ENCODE measurements at regions not wholly inside any gene's neighbourhood (a gene's known extent, or its start where the extent isn't known, plus 50 kb on each side); places are given as distances from the start of the nearest gene placed in this dataset.

DNA sequence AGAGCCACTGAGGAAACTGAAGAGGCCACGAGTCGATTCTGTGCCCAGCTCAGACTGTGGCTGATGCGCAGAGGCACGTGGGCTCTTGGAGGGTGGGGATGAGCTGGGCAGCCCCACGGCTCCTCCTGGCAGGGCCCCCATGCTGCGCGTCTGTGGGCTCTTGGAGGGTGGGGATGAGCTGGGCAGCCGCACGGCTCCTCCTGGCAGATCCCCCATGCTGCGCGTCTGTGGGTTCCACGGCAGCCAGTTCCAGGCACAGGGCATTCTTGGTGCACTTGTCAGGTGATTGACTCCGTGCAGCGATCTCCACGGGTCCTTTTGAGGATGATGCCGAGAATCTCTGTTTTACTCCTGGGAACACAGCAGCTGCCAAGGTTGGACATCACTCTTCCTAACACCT lies 138.1 kb upstream of the ZNF236 start:
- no peaks in the 10 kb centered on the region for H3K9me3 Mint-ChIP-seq
- ATAC-seq (ENCODE audit: low read depth), result no peak
- intact Hi-C loops (cut with micrococcal nuclease), result no loop called here
- H3K4me1 Mint-ChIP-seq, result no peaks in the 10 kb centered on the region
- no peak for DNase-seq
- ChIA-PET CTCF (no interaction called here), POLR2A (no interaction called here)
- peaks cover 2% of the 10 kb centered on the region for H3K27me3 Mint-ChIP-seq
- H3K27ac Mint-ChIP-seq, result no peak overlapping the region
- no peaks in the 10 kb centered on the region for H3K36me3 Mint-ChIP-seq (ENCODE audit: low read depth)
- H3K4me3 Mint-ChIP-seq, result no peak overlapping the region
- TF ChIP-seq, protein P1, sequence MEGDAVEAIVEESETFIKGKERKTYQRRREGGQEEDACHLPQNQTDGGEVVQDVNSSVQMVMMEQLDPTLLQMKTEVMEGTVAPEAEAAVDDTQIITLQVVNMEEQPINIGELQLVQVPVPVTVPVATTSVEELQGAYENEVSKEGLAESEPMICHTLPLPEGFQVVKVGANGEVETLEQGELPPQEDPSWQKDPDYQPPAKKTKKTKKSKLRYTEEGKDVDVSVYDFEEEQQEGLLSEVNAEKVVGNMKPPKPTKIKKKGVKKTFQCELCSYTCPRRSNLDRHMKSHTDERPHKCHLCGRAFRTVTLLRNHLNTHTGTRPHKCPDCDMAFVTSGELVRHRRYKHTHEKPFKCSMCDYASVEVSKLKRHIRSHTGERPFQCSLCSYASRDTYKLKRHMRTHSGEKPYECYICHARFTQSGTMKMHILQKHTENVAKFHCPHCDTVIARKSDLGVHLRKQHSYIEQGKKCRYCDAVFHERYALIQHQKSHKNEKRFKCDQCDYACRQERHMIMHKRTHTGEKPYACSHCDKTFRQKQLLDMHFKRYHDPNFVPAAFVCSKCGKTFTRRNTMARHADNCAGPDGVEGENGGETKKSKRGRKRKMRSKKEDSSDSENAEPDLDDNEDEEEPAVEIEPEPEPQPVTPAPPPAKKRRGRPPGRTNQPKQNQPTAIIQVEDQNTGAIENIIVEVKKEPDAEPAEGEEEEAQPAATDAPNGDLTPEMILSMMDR (IDR thresholded peaks at IDR 0.05), result no peak

DNA sequence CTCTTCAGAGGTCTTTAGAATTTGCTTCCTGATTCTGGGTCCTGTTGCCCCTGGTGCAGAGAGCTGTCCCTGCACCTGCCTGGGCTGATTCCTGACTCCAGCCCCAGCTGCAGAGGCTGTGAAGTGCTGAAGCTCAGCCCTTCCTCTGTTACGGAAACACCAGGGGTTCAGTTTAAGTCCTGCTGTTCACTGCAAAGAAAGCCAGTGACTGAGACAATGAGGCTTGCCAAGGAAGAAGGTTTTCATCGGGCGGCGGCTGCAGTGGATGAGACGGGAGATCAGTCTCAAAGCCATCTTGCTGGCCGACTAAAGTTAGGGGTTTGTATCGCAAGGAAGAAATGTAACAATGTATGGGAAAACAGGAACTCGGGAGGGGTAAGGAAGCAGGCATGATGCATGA lies 142.4 kb upstream of the ZNF236 start:
- Mint-ChIP-seq H3K9me3 (peaks cover 2% of the 10 kb centered on the region), H3K4me1 (no peaks in the 10 kb centered on the region), H3K36me3 (ENCODE audit: low read depth) (no peaks in the 10 kb centered on the region), H3K4me3 (no peak overlapping the region), H3K27ac (no peak overlapping the region), H3K27me3 (peaks cover 5% of the 10 kb centered on the region)
- DNase-seq (no peak), ATAC-seq (ENCODE audit: low read depth) (no peak)
- intact Hi-C loops (cut with micrococcal nuclease), result no loop called here
- TF ChIP-seq, protein P1 (IDR thresholded peaks at IDR 0.05), result no peak
- ChIA-PET CTCF (no interaction called here), POLR2A (no interaction called here)

DNA sequence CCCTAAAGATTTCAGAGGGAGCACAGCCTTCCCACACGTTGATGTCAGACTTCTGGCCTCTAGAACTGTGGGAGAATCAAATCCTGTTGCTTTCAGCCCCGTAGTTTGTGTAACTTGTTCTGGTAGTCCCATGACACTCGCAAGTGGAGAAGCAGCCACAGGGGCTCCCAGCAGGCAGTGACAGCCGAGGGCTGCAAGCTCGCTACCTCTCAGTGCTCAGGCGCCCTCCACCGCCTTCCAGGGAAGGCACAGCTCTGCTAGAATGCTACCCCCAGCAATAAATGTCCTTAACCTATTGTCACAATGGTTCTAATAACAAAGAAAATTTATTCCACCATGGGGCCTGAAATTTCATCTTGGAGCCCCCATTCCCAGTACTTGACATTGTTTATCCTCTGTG lies 143.1 kb upstream of the ZNF236 start:
- H3K36me3 Mint-ChIP-seq (ENCODE audit: low read depth), result no peaks in the 10 kb centered on the region
- peaks cover 5% of the 10 kb centered on the region for H3K27me3 Mint-ChIP-seq
- ChIA-PET POLR2A (no interaction called here), CTCF (no interaction called here)
- ATAC-seq (ENCODE audit: low read depth), result no peak
- H3K27ac Mint-ChIP-seq, result no peak overlapping the region
- no peak for DNase-seq
- TF ChIP-seq, protein P1 (IDR thresholded peaks at IDR 0.05), result no peak
- peaks cover 2% of the 10 kb centered on the region for H3K9me3 Mint-ChIP-seq
- H3K4me1 Mint-ChIP-seq, result no peaks in the 10 kb centered on the region
- no peak overlapping the region for H3K4me3 Mint-ChIP-seq
- intact Hi-C loops (cut with micrococcal nuclease), result no loop called here

DNA sequence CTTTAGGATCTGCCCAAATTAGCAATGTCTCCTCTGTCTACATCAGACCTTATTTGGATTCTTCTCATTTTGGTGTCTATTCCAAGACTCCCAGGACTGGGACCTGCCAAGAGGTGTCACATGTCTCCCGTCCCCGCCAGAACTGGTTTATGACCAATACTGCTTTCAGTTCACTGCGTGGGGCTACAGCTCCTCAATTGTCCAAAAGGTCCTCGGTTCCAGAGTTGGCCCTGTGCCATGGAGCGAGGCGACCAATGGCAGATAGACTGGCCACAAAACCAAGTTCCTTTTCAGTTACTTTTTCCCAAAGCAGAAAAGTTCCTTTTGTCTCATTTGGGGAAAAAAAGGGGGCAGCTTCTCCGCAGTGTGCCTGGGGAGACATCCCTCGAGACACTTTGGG lies 144.1 kb upstream of the ZNF236 start:
- no peak overlapping the region for H3K27ac Mint-ChIP-seq
- intact Hi-C loops (cut with micrococcal nuclease), result no loop called here
- no peak overlapping the region for H3K4me3 Mint-ChIP-seq

DNA sequence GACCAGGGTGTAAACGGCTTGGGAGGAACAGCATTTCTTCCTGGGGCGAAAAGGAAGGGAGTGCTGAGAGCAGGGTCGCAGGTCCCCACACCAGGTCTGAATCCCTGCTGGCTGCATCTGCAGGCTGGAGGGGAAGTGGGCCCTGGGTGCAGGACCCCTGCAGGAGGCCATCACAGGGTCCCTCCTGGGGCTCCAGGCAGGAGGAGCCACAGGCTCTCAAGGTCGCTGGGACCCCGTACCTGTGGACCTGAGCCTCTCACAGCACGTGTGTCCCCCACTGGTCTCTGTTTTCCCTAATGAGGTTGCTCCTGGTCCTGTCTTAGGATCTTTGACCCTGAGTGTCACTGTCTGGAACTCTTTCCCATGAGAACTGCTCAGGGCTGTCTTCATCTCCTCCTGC lies 147.8 kb upstream of the ZNF236 start:
- ChIA-PET POLR2A (no interaction called here), CTCF (no interaction called here)
- intact Hi-C loops (cut with micrococcal nuclease), result no loop called here
- DNase-seq, result no peak
- no peak for ATAC-seq (ENCODE audit: low read depth)
- Mint-ChIP-seq H3K4me1 (no peaks in the 10 kb centered on the region), H3K9me3 (peaks cover 2% of the 10 kb centered on the region), H3K27ac (no peak overlapping the region), H3K36me3 (ENCODE audit: low read depth) (no peaks in the 10 kb centered on the region), H3K4me3 (no peak overlapping the region), H3K27me3 (peaks cover 6% of the 10 kb centered on the region)
- TF ChIP-seq, protein P1 (IDR thresholded peaks at IDR 0.05), result no peak

More for the DNA sequence above, 144.1 kb upstream of the ZNF236 start:
- ChIA-PET POLR2A (no interaction called here), CTCF (no interaction called here)
- no peaks in the 10 kb centered on the region for H3K4me1 Mint-ChIP-seq
- TF ChIP-seq, protein P1 (IDR thresholded peaks at IDR 0.05), result no peak
- H3K27me3 Mint-ChIP-seq, result peaks cover 6% of the 10 kb centered on the region
- H3K36me3 Mint-ChIP-seq (ENCODE audit: low read depth), result no peaks in the 10 kb centered on the region
- peaks cover 2% of the 10 kb centered on the region for H3K9me3 Mint-ChIP-seq
- no peak for ATAC-seq (ENCODE audit: low read depth)
- no peak for DNase-seq
